Gastroesophageal sphincter (tissue), 3 donors: ENCODE measurements at regions not wholly inside any gene's neighbourhood (a gene's known extent, or its start where the extent isn't known, plus 50 kb on each side); places are given as distances from the start of the nearest gene placed in this dataset.

Experiments
- EP300 ChIP-seq: sonication (generic); formaldehyde crosslinking; IDR thresholded peaks from one replicate; pipeline ENCODE4 v1.6.1; 2017; ENCODE audit warnings: antibody characterized with exemption, mild to moderate bottlenecking
- POLR2A ChIP-seq, 2 donors: fragments of 450-650 bp; IDR thresholded peaks; one replicate each; pipeline ENCODE4 v1.6.1; 2017; ENCODE audit warnings: antibody characterized with exemption in 2 of 2, mild to moderate bottlenecking in 2 of 2, moderate library complexity in 1 of 2
- POLR2AphosphoS5 ChIP-seq: sonication (generic); formaldehyde crosslinking; IDR thresholded peaks from one replicate; pipeline ENCODE4 v1.6.1; 2017; ENCODE audit warnings: antibody characterized with exemption
- TF ChIP-seq, protein P1 (sequence below), 4 experiments: fragments of 200-600 bp in 2 of 4; fragments of 450-650 bp in 2 of 4; sonication (generic) in 1 of 4; IDR thresholded peaks; one replicate each; pipeline ENCODE4 v1.5.1; 2017 to 2019; ENCODE audit warnings: antibody characterized with exemption in 4 of 4, mild to moderate bottlenecking in 2 of 4, moderate library complexity in 2 of 4

DNA sequence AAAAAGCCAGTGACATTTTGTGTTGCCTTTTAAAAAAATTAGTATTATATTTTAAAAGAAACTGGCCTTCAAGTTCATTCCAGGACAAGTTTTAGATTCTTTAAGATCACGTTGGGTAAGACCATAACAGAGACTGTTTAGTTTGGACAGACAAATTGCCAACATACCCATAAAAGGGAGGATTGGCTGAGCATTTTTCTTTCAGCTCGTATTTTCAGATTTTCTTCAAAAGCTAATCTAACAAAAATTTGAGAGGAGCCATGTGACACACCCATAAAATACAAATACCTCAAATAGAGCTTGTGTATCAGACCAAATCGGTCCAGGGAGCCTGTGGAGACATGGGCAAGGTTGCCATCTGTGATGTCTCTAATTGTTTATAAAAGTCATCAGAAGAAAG is 74.6 kb upstream of the C1QTNF7 start:
- TF ChIP-seq, protein P1, sequence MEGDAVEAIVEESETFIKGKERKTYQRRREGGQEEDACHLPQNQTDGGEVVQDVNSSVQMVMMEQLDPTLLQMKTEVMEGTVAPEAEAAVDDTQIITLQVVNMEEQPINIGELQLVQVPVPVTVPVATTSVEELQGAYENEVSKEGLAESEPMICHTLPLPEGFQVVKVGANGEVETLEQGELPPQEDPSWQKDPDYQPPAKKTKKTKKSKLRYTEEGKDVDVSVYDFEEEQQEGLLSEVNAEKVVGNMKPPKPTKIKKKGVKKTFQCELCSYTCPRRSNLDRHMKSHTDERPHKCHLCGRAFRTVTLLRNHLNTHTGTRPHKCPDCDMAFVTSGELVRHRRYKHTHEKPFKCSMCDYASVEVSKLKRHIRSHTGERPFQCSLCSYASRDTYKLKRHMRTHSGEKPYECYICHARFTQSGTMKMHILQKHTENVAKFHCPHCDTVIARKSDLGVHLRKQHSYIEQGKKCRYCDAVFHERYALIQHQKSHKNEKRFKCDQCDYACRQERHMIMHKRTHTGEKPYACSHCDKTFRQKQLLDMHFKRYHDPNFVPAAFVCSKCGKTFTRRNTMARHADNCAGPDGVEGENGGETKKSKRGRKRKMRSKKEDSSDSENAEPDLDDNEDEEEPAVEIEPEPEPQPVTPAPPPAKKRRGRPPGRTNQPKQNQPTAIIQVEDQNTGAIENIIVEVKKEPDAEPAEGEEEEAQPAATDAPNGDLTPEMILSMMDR (IDR thresholded peaks at IDR 0.05) = no peak
- TF ChIP-seq POLR2AphosphoS5 (no peak), POLR2A (IDR thresholded peaks at IDR 0.05) (no peak), EP300 (no peak)
